VCaP (cell line): ENCODE measurements at regions not wholly inside any gene's neighbourhood (a gene's known extent, or its start where the extent isn't known, plus 50 kb on each side); places are given as distances from the start of the nearest gene placed in this dataset.
"Not testable (repeated sequence)": the region's sequence is repeated elsewhere in the genome, so short reads cannot be mapped to it uniquely, and the experiment has no call there.

Experiments
- H3K27ac ChIP-seq: fragments of 450-650 bp; 2 replicates; pipeline ENCODE4 v1.5.1; 2017
- CTCF ChIP-seq: fragments of 450-650 bp; conservative IDR thresholded peaks from 2 replicates; pipeline ENCODE4 v1.5.1; 2017; ENCODE audit warnings: mild to moderate bottlenecking, moderate library complexity

GRCh38 chr2:121064186-121064585 lies 220.8 kb downstream of the TFCP2L1 start:
- no peak overlapping the region for H3K27ac ChIP-seq
- no peak for TF ChIP-seq CTCF

- no peak overlapping the region for H3K27ac ChIP-seq
- no peak for TF ChIP-seq CTCF
These were observed 219.8 kb downstream of the TFCP2L1 start for GRCh38 chr2:121065239-121065638.

GRCh38 chr2:121066526-121066925 lies 218.5 kb downstream of the TFCP2L1 start:
- H3K27ac ChIP-seq, result no peak overlapping the region
- TF ChIP-seq CTCF, result no peak

- no peak for TF ChIP-seq CTCF
- H3K27ac ChIP-seq, result no peak overlapping the region
These were observed 216.2 kb downstream of the TFCP2L1 start for GRCh38 chr2:121068851-121069250.

- TF ChIP-seq CTCF, result no peak
- no peak overlapping the region for H3K27ac ChIP-seq
These were observed 215.5 kb downstream of the TFCP2L1 start for GRCh38 chr2:121069434-121069969.

- not testable (repeated sequence) for H3K27ac ChIP-seq
These were observed 214.9 kb downstream of the TFCP2L1 start for GRCh38 chr2:121070061-121070460.

GRCh38 chr2:121071034-121071504 lies 213.9 kb downstream of the TFCP2L1 start:
- peak; percentile 97 for TF ChIP-seq CTCF
- no peak overlapping the region for H3K27ac ChIP-seq

- TF ChIP-seq CTCF, result no peak
- H3K27ac ChIP-seq, result no peak overlapping the region
These were observed 212.2 kb downstream of the TFCP2L1 start for GRCh38 chr2:121072784-121073183.
